Panc1 (cell line): ENCODE measurements at regions not wholly inside any gene's neighbourhood (a gene's known extent, or its start where the extent isn't known, plus 50 kb on each side); places are given as distances from the start of the nearest gene placed in this dataset.

Source experiments
- ATAC-seq: fragments of 200-7000 bp; cut with Tn5 transposase; 2 replicates; pipeline ENCODE4 v1.9.1; 2020; ENCODE audit warnings: mild to moderate bottlenecking, moderate library complexity
- BruUV-seq: library from RNA; stranded (reverse); fragments of 400-500 nt; replicated peaks from 2 replicates; lab custom pipeline; 2021; lab: Mats Ljungman, UMichigan
- CTCF ChIA-PET: fragments of 300-600 bp; sonication (Branson Sonifier 250); formaldehyde crosslinking; loops from one replicate; lab custom pipeline; 2022; ENCODE audit warnings: antibody characterized with exemption; lab: Charles Lee
- POLR2A ChIA-PET: fragments of 300-600 bp; sonication (Branson Sonifier 250); formaldehyde crosslinking; loops from one replicate; lab custom pipeline; 2022; ENCODE audit warnings: antibody characterized with exemption; lab: Charles Lee
- DNase-seq: peaks from one replicate; pipeline ENCODE4 v3.0.0-alpha.2; 2010; ENCODE audit warnings: low read depth, low spot score
- H3K27ac ChIP-seq: 2 replicates; pipeline ENCODE4 v1.5.1; 2011; ENCODE audit warnings: mild to moderate bottlenecking, low read length, inconsistent platforms
- H3K27me3 ChIP-seq: fragments of 200-500 bp; sonication (Bioruptor generic); 2 replicates; pipeline ENCODE4 v1.6.0; 2014; ENCODE audit warnings: low read length, inconsistent platforms; ENCODE audit not compliant: control insufficient read depth, insufficient read depth
- H3K36me3 ChIP-seq: fragments of 200-500 bp; sonication (Bioruptor generic); 2 replicates; pipeline ENCODE4 v1.5.1; 2014; ENCODE audit warnings: inconsistent platforms, mild to moderate bottlenecking, low read length, moderate library complexity; ENCODE audit not compliant: control insufficient read depth, insufficient read depth
- H3K4me1 ChIP-seq: 2 replicates; pipeline ENCODE4 v1.5.1; 2011; ENCODE audit warnings: inconsistent platforms, mild to moderate bottlenecking, low read length, moderate library complexity; ENCODE audit not compliant: control insufficient read depth, insufficient read depth
- H3K4me3 ChIP-seq, 2 experiments: 2 replicates each; pipeline ENCODE4 v1.5.1; 2011 to 2012; ENCODE audit warnings: low read depth in 2 of 2, low read length in 2 of 2, mild to moderate bottlenecking in 2 of 2, inconsistent platforms in 1 of 2, moderate library complexity in 1 of 2
- H3K9me3 ChIP-seq: fragments of 200-500 bp; sonication (Bioruptor generic); 2 replicates; pipeline ENCODE4 v1.5.1; 2014; ENCODE audit warnings: low read depth, mild to moderate bottlenecking, inconsistent platforms, low read length, moderate library complexity; ENCODE audit not compliant: control insufficient read depth, insufficient read depth
- CTCF ChIP-seq: fragments of 450-650 bp; IDR thresholded peaks from 2 replicates; pipeline ENCODE4 v1.5.1; 2017; ENCODE audit warnings: mild to moderate bottlenecking
- POLR2AphosphoS5 ChIP-seq: IDR thresholded peaks from 2 replicates; pipeline ENCODE4 v1.6.1; 2012; ENCODE audit warnings: mild to moderate bottlenecking, low read depth, low read length, moderate library complexity
- REST ChIP-seq, 2 experiments: IDR thresholded peaks; 2 replicates each; pipeline ENCODE4 v1.6.1; 2011 to 2012; ENCODE audit warnings: low read depth in 2 of 2, control low read depth in 1 of 2, low read length in 1 of 2, mild to moderate bottlenecking in 1 of 2, moderate library complexity in 1 of 2; ENCODE audit not compliant: insufficient read depth in 1 of 2
- SIN3A ChIP-seq: IDR thresholded peaks from 2 replicates; pipeline ENCODE4 v1.6.1; 2012; ENCODE audit warnings: low read depth, mild to moderate bottlenecking, low read length, moderate library complexity, borderline replicate concordance; ENCODE audit not compliant: insufficient read depth
- TCF7L2 ChIP-seq: IDR thresholded peaks from 2 replicates; pipeline ENCODE4 v1.6.1; 2011; ENCODE audit warnings: mild to moderate bottlenecking, low read depth, low read length, inconsistent platforms
- in situ Hi-C: cut with HindIII; loops from 2 replicates; pipeline ENCODE4 v1.10.0; 2016; ENCODE audit warnings: low sequenced_read_pairs, low pct_unique_long_range_greater_than_20kb
- intact Hi-C: fragments of 100-400 bp; cut with micrococcal nuclease; formaldehyde crosslinking; loops from one replicate; pipeline ENCODE4 v1.10.0; 2022; ENCODE audit not compliant: unreplicated experiment

- DNase-seq: no peak
- Histone ChIP-seq H3K36me3 (no peaks in the 10 kb centered on the region), H3K9me3 (no peaks in the 10 kb centered on the region), H3K4me3 (no peak overlapping the region), H3K27ac (no peak overlapping the region), H3K4me1 (no peaks in the 10 kb centered on the region), H3K27me3 (no peaks in the 10 kb centered on the region)
- no peak for ATAC-seq
- ChIA-PET POLR2A (interaction anchor here (0.6 kb wide), 1 partner anchor 58 kb away, joined by 4 read pairs; no protein-coding TSS in a partner anchor), CTCF (no interaction called here)
- intact Hi-C loops (no loop called here), in situ Hi-C loops (no loop called here)
- TF ChIP-seq SIN3A: no peak
- TF ChIP-seq POLR2AphosphoS5: no peak
- no TSS peak for BruUV-seq
Observed at GRCh38 chr12:90071996-90072395, 363.4 kb upstream of the ATP2B1 start.

DNA sequence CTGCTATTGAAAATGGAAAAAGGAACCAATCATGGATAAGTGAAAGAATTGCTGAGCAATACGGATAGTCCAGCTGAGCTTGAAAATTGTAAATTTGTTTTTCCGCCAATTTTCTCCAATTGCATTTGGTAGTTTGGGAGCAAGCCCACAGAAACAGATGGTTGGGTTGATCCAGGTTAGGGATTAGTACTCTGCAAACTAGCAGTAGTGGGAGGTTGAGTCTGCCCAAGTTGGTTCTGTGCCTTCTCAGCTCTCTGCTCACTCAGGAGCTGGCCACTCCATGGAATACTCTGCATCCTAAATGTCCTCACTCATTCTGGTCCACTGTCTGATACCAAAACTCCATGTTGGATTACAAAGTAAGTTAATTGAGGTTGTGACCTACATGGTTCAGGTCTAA lies 361.1 kb upstream of the ATP2B1 start:
- Histone ChIP-seq H3K27ac (no peak overlapping the region), H3K4me1 (no peaks in the 10 kb centered on the region), H3K27me3 (no peaks in the 10 kb centered on the region), H3K4me3 (no peak overlapping the region), H3K9me3 (no peaks in the 10 kb centered on the region), H3K36me3 (no peaks in the 10 kb centered on the region)
- CTCF ChIA-PET: interaction anchor here (0.6 kb wide), 1 partner anchor 773 kb away, joined by 3 read pairs; no protein-coding TSS in a partner anchor
- intact Hi-C loops (no loop called here), in situ Hi-C loops (no loop called here)
- BruUV-seq: no TSS peak
- no peak for DNase-seq
- TF ChIP-seq TCF7L2 (no peak), POLR2AphosphoS5 (no peak), REST (IDR thresholded peaks at IDR 0.05; ENCODE audit: insufficient read depth in 1 of 2, low read depth in 2 of 2, low read length in 1 of 2) (no peak), SIN3A (no peak), CTCF (no peak)
- POLR2A ChIA-PET: no interaction called here
- no peak for ATAC-seq

- BruUV-seq: no TSS peak
- Histone ChIP-seq H3K4me3 (no peak overlapping the region), H3K27me3 (no peaks in the 10 kb centered on the region), H3K4me1 (no peaks in the 10 kb centered on the region), H3K36me3 (no peaks in the 10 kb centered on the region), H3K27ac (no peak overlapping the region), H3K9me3 (no peaks in the 10 kb centered on the region)
- in situ Hi-C loops: no loop called here
- intact Hi-C loops: no loop called here
- ATAC-seq (no peak), DNase-seq (no peak)
- CTCF ChIA-PET: no interaction called here
- POLR2A ChIA-PET: no interaction called here
- no peak for TF ChIP-seq TCF7L2
- TF ChIP-seq CTCF: no peak
- no peak for TF ChIP-seq SIN3A
- no peak for TF ChIP-seq POLR2AphosphoS5
- no peak for TF ChIP-seq REST (IDR thresholded peaks at IDR 0.05; ENCODE audit: insufficient read depth in 1 of 2, low read depth in 2 of 2, low read length in 1 of 2)
Observed at GRCh38 chr12:90067791-90068190, 359.2 kb upstream of the ATP2B1 start.
